Left ventricle myocardium inferior (tissue), 1 donor: ENCODE measurements at regions not wholly inside any gene's neighbourhood (a gene's known extent, or its start where the extent isn't known, plus 50 kb on each side); places are given as distances from the start of the nearest gene placed in this dataset.

Source experiments
- DNase-seq: peaks from one replicate; pipeline ENCODE4 v3.0.0-alpha.2; 2020
- H3K27ac ChIP-seq: fragments of 200-600 bp; replicated peaks from 2 replicates; pipeline ENCODE4 v1.8.0; 2021
- H3K27me3 ChIP-seq: fragments of 200-600 bp; 2 replicates; pipeline ENCODE4 v1.8.0; 2021; ENCODE audit warnings: low read depth
- H3K36me3 ChIP-seq: fragments of 200-600 bp; 2 replicates; pipeline ENCODE4 v1.8.0; 2021
- H3K4me1 ChIP-seq: fragments of 200-600 bp; 2 replicates; pipeline ENCODE4 v1.8.0; 2021
- H3K4me3 ChIP-seq: fragments of 200-600 bp; 2 replicates; pipeline ENCODE4 v1.8.0; 2021; ENCODE audit warnings: mild to moderate bottlenecking, moderate library complexity
- H3K9me3 ChIP-seq: fragments of 200-600 bp; replicated peaks from 2 replicates; pipeline ENCODE4 v1.8.0; 2021
- intact Hi-C: fragments of 100-400 bp; cut with micrococcal nuclease; formaldehyde crosslinking; loops from one replicate; pipeline ENCODE4 v1.11.0; 2022
- TF ChIP-seq, protein P1 (sequence below): fragments of 200-600 bp; IDR thresholded peaks from 2 replicates; pipeline ENCODE4 v1.8.0; 2021; ENCODE audit warnings: antibody characterized with exemption, mild to moderate bottlenecking, borderline replicate concordance
- donor health status: DM: no; HTN: yes; CAD: no; lungs with severe emphysema.

DNA sequence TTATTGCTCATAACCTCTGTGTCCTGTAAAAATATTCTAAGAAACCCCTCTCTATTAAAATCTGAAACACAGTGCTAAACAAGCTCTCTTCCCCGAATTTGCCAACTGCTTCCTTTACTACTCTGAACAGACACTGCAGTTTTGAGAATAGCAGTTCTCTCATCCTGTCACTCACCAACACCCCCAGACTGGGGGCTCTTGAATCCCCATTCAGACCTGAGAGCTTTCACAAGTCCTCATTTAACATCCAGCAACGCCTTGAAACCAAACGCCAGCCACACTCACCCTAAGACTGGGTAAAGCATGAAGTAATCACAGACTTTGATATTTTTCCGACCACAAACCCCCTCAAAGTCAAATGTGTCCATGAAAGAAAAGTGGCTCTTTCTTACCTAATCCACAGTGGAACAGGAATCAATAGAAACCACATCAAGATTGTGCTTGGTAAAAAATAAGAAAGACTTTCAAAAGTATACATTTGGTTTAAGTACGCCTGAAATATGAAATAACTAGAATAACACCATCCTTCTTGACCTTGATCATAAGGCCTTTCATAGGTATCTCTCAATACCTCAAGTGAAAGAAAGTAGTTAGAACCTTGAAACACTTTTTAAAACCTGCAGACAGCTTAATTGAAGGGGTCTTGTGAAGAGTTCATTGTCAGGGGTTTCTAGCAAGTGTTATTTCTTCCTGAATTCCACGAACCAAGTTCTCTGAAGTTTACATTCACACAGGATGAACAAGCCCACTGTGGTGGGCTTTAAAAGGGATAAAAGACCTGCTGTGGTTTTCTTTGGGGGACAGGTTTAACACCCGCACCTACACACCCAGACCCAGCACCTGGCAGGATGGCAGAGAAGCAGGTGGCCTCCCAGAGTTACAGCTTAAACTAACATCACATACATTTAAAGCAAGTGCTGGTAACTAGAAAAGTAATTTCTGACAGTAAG, 412.6 kb downstream of the MLLT3 start:
- TF ChIP-seq, protein P1, sequence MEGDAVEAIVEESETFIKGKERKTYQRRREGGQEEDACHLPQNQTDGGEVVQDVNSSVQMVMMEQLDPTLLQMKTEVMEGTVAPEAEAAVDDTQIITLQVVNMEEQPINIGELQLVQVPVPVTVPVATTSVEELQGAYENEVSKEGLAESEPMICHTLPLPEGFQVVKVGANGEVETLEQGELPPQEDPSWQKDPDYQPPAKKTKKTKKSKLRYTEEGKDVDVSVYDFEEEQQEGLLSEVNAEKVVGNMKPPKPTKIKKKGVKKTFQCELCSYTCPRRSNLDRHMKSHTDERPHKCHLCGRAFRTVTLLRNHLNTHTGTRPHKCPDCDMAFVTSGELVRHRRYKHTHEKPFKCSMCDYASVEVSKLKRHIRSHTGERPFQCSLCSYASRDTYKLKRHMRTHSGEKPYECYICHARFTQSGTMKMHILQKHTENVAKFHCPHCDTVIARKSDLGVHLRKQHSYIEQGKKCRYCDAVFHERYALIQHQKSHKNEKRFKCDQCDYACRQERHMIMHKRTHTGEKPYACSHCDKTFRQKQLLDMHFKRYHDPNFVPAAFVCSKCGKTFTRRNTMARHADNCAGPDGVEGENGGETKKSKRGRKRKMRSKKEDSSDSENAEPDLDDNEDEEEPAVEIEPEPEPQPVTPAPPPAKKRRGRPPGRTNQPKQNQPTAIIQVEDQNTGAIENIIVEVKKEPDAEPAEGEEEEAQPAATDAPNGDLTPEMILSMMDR: no peak
- no peak for DNase-seq
- H3K9me3 ChIP-seq: no peaks in the 10 kb centered on the region
- no peak overlapping the region for H3K27ac ChIP-seq
- no peaks in the 10 kb centered on the region for H3K27me3 ChIP-seq
- H3K4me1 ChIP-seq: no peaks in the 10 kb centered on the region
- no peaks in the 10 kb centered on the region for H3K36me3 ChIP-seq
- no peak overlapping the region for H3K4me3 ChIP-seq
- intact Hi-C loops: no loop called here

DNA sequence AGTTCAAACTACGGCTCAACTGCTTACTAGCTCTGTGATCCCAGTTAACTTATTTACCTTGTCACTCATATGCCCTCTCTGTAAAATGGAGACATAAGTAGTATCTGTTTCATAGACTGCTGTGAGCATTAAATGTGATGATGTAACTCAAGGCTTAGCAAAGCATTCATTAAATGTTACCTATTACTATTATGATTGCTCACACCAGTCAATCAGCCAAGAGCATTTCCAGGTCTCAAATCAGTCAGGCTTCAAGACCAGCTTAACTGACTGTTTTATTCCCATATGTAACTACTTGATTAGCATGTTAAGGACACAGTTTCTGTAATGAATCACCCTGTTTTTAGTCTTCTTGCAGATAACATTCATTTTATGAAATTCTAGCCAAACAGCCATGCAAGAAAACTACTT, 413.3 kb downstream of the MLLT3 start:
- no peak for DNase-seq
- intact Hi-C loops: no loop called here
- Histone ChIP-seq H3K9me3 (no peaks in the 10 kb centered on the region), H3K27me3 (no peaks in the 10 kb centered on the region), H3K4me3 (no peak overlapping the region), H3K36me3 (no peaks in the 10 kb centered on the region), H3K27ac (no peak overlapping the region), H3K4me1 (no peaks in the 10 kb centered on the region)
- TF ChIP-seq, protein P1: no peak

DNA sequence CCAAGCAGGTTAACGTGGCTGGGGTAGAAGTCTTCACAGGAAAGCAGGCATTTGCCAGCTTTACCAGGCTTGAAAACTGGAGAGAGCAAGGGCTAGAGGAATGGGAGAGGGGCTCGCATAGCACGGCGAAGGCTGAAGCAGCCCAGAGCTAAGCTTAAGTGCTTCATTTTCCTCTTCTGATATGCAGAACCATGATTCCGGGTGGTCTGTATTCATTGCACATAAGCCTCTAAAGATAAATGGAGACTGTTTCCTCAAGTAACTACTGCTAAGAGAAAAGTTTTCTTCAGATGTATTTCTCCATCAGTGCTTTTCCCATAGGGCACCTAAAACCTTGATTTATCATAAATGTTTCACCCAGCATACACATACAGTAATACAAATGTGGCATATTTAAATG, 414.1 kb downstream of the MLLT3 start:
- intact Hi-C loops: no loop called here
- H3K4me3 ChIP-seq: no peak overlapping the region
- no peak for DNase-seq
- H3K4me1 ChIP-seq: no peaks in the 10 kb centered on the region
- TF ChIP-seq, protein P1: no peak
- H3K36me3 ChIP-seq: no peaks in the 10 kb centered on the region
- H3K9me3 ChIP-seq: no peaks in the 10 kb centered on the region
- no peak overlapping the region for H3K27ac ChIP-seq
- no peaks in the 10 kb centered on the region for H3K27me3 ChIP-seq

DNA sequence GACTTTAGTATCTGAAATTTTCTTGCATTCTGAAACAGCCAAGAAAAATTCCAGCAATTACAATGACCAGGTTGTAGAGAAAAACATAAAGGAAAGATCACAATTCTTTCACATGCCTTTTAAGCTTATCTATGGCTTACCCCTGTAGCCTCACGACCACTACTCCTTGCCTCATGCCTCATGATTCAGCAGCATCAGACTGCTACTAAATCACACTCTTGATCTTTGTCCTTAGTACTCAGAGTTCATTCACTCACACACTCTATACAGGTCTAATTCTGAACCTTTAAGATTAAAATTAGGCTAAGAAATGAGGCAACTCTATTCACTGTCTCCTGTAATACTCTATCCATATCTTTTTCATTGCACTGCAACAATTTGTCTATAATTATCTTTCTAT, 415.1 kb downstream of the MLLT3 start:
- Histone ChIP-seq H3K4me3 (no peak overlapping the region), H3K27ac (no peak overlapping the region), H3K36me3 (no peaks in the 10 kb centered on the region), H3K4me1 (no peaks in the 10 kb centered on the region), H3K9me3 (no peaks in the 10 kb centered on the region), H3K27me3 (no peaks in the 10 kb centered on the region)
- DNase-seq: no peak
- TF ChIP-seq, protein P1: no peak
- intact Hi-C loops: no loop called here

DNA sequence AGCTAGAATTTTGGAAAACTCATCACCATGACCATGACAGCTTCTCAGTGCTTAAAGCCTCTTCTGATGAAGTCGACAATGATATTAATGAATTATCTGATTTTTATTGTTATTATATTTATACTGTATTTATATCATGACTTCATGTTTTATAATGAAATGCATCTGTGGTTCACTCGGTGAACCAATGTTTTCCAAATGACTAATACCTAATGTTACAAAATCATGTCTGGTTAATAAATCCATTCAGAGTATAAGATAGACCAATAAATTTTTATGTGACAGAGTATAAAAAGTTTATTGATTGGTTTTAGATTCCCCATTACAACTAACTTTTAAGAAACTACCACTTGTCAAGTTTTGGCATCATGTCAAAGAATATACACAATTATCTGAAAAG, 416.5 kb downstream of the MLLT3 start:
- Histone ChIP-seq H3K27ac (no peak overlapping the region), H3K27me3 (no peaks in the 10 kb centered on the region), H3K36me3 (no peaks in the 10 kb centered on the region), H3K4me1 (peaks cover 7% of the 10 kb centered on the region), H3K9me3 (no peaks in the 10 kb centered on the region), H3K4me3 (no peak overlapping the region)
- TF ChIP-seq, protein P1: no peak
- intact Hi-C loops: no loop called here
- no peak for DNase-seq
